Lower leg skin (tissue), 3 donors: ENCODE measurements at regions not wholly inside any gene's neighbourhood (a gene's known extent, or its start where the extent isn't known, plus 50 kb on each side); places are given as distances from the start of the nearest gene placed in this dataset.

Source experiments
- CTCF ChIP-seq, 3 donors: fragments of 450-650 bp; IDR thresholded peaks; one replicate each; pipeline ENCODE4 v1.5.1; 2016; ENCODE audit warnings: antibody characterized with exemption in 3 of 3, mild to moderate bottlenecking in 3 of 3, moderate library complexity in 2 of 3
- POLR2A ChIP-seq, 2 donors: fragments of 450-650 bp; IDR thresholded peaks; one replicate each; pipeline ENCODE4 v1.6.1; 2016 to 2017; ENCODE audit warnings: antibody characterized with exemption in 2 of 2, mild to moderate bottlenecking in 1 of 2, moderate library complexity in 1 of 2

GRCh38 chr13:44816701-44817100 lies 172.6 kb downstream of the NUFIP1 start:
- TF ChIP-seq CTCF (IDR thresholded peaks at IDR 0.05) (no peak), POLR2A (IDR thresholded peaks at IDR 0.05) (no peak)
